ENCODE measurements at regions not wholly inside any gene's neighbourhood (a gene's known extent, or its start where the extent isn't known, plus 50 kb on each side); places are given as distances from the start of the nearest gene placed in this dataset.

DNA sequence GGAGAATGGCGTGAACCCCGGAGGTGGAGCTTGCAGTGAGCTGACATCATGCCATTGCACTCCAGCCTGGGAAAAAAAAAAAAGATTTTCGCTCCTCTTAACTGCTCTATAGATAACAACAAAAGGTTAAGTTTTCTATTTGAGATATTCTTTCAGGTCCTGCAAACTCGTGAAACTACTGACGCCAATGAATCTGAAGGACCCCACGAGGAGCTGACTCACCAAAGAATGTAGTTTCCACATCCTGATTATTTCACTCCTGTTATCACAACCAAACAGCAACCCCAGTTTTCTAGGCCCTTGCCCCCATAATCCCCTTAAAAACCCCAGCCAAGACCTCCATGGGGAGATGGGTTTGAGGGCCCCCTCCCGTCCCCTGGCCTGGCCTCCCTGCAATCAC lies 58.7 kb downstream of the OTOR start:
- no peaks in the 10 kb centered on the region for H3K36me3 Mint-ChIP-seq (ENCODE audit: low read depth)
- H3K4me1 Mint-ChIP-seq = peaks cover 5% of the 10 kb centered on the region
- no peak for DNase-seq (ENCODE audit: low read depth, low spot score)
- TF ChIP-seq, protein P1, sequence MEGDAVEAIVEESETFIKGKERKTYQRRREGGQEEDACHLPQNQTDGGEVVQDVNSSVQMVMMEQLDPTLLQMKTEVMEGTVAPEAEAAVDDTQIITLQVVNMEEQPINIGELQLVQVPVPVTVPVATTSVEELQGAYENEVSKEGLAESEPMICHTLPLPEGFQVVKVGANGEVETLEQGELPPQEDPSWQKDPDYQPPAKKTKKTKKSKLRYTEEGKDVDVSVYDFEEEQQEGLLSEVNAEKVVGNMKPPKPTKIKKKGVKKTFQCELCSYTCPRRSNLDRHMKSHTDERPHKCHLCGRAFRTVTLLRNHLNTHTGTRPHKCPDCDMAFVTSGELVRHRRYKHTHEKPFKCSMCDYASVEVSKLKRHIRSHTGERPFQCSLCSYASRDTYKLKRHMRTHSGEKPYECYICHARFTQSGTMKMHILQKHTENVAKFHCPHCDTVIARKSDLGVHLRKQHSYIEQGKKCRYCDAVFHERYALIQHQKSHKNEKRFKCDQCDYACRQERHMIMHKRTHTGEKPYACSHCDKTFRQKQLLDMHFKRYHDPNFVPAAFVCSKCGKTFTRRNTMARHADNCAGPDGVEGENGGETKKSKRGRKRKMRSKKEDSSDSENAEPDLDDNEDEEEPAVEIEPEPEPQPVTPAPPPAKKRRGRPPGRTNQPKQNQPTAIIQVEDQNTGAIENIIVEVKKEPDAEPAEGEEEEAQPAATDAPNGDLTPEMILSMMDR (conservative IDR thresholded peaks at IDR 0.05) = no peak
- peaks cover 14% of the 10 kb centered on the region for H3K27me3 Mint-ChIP-seq (ENCODE audit: low read depth)
- no peak overlapping the region for H3K4me3 Mint-ChIP-seq
- no peaks in the 10 kb centered on the region for H3K9me3 Mint-ChIP-seq
- H3K27ac Mint-ChIP-seq (ENCODE audit: unreplicated experiment) = no peak overlapping the region

DNA sequence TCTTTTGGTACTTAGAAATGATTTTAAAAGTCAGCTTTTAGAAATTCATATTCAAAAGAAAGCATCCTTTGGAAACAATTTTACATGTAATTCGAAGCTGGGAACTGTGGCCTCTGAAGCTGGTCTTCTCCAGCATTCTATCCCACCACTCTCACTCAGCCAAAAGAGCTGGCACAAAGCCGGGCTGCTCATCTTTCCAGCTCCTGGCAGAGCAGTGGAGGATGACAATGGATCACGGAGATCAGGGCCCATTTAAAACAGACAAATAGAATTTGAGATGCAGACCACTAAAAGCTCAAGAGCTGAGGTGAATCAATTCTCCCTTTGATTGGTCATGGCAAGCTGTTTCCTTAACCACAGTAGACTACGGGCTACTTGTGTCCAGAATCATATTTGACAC lies 60.6 kb downstream of the OTOR start:
- Mint-ChIP-seq H3K4me1 (peaks cover 5% of the 10 kb centered on the region), H3K4me3 (no peak overlapping the region), H3K27me3 (ENCODE audit: low read depth) (peaks cover 4% of the 10 kb centered on the region), H3K36me3 (ENCODE audit: low read depth) (no peaks in the 10 kb centered on the region), H3K27ac (ENCODE audit: unreplicated experiment) (no peak overlapping the region), H3K9me3 (no peaks in the 10 kb centered on the region)
- TF ChIP-seq, protein P1 (conservative IDR thresholded peaks at IDR 0.05) = no peak
- no peak for DNase-seq (ENCODE audit: low read depth, low spot score)

DNA sequence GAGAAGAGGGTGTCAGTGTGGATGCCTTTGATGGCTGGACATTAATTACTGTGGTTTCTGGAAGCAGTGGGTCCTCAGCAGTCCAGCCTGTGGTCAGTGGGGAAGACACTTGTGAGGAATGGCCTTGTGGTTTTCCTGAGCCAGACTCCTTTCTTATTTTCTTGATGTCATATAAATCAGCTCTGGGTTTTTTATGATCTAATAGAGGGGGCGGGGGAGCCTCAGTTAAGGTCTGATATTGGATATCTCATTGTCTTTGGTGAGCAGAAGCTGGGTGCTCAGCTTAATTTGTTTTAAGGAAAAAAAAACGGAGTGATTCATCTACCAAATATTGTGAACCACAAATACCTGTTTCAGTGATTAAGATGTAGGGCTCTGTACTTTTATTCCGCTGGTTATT lies 62.1 kb downstream of the OTOR start:
- H3K9me3 Mint-ChIP-seq = no peaks in the 10 kb centered on the region
- no peak for DNase-seq (ENCODE audit: low read depth, low spot score)
- H3K4me3 Mint-ChIP-seq = no peak overlapping the region
- TF ChIP-seq, protein P1 (conservative IDR thresholded peaks at IDR 0.05) = no peak
- peaks cover 4% of the 10 kb centered on the region for H3K27me3 Mint-ChIP-seq (ENCODE audit: low read depth)
- H3K4me1 Mint-ChIP-seq = no peaks in the 10 kb centered on the region
- H3K36me3 Mint-ChIP-seq (ENCODE audit: low read depth) = no peaks in the 10 kb centered on the region
- H3K27ac Mint-ChIP-seq (ENCODE audit: unreplicated experiment) = no peak overlapping the region

DNA sequence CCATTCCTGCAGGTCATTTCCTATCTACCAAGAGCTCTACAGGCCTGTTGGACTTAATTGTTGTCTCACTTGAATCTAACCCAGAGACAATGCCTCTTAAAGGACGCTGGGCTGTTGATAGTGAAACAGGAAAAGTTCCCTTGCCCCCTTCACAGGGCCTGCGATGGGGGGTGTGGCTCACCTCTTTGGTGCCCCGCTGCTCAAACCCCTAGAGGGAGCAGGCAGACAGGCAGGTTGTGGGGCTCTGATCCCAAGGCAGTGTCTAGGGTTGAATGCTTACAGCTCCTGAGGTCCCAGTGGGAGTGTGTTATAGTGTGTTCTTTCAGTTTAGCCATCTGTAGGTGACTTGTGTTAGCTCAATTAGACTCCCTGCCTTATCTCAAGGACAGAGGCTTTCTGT lies 68.0 kb downstream of the OTOR start:
- DNase-seq (ENCODE audit: low read depth, low spot score) = no peak
- Mint-ChIP-seq H3K4me3 (no peak overlapping the region), H3K36me3 (ENCODE audit: low read depth) (no peaks in the 10 kb centered on the region), H3K4me1 (no peaks in the 10 kb centered on the region), H3K27ac (ENCODE audit: unreplicated experiment) (no peak overlapping the region), H3K9me3 (no peaks in the 10 kb centered on the region), H3K27me3 (ENCODE audit: low read depth) (peaks cover 8% of the 10 kb centered on the region)
- TF ChIP-seq, protein P1 (conservative IDR thresholded peaks at IDR 0.05) = no peak

DNA sequence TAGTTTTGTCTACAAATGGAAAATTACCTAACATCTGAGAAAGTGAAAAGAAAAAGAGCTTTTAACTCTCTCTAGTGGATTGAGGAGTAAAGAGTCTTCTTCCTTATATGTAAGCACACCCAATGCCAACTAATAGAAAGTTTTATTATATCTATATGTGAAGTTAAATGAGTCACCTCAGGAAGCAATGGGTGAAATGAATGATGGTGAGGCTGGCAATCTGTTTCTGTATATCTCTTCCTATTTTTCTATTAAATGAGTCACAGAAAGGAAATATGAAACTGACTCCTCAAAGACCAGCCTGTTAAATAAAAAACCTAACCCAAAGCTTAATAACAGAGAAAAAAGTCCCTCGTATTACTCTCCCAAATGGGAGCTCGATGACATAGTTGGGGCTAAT lies 71.3 kb downstream of the OTOR start:
- Mint-ChIP-seq H3K27ac (ENCODE audit: unreplicated experiment) (no peak overlapping the region), H3K9me3 (peaks cover 8% of the 10 kb centered on the region), H3K4me1 (no peaks in the 10 kb centered on the region), H3K36me3 (ENCODE audit: low read depth) (no peaks in the 10 kb centered on the region), H3K27me3 (ENCODE audit: low read depth) (peaks cover 4% of the 10 kb centered on the region), H3K4me3 (no peak overlapping the region)
- DNase-seq (ENCODE audit: low read depth, low spot score) = no peak
- TF ChIP-seq, protein P1 (conservative IDR thresholded peaks at IDR 0.05) = no peak
